GM12892 (cell line): ENCODE measurements at regions not wholly inside any gene's neighbourhood (a gene's known extent, or its start where the extent isn't known, plus 50 kb on each side); places are given as distances from the start of the nearest gene placed in this dataset.

Experiments
- DNase-seq: peaks from one replicate; pipeline ENCODE4 v3.0.0; 2011; ENCODE audit not compliant: insufficient read length
- FAIRE-seq: peaks from 2 replicates; lab custom pipeline; 2011; peaks lifted over from hg19 to GRCh38; lab: Jason Lieb, UNC
- POLR2A ChIP-seq: IDR thresholded peaks from 2 replicates; pipeline ENCODE4 v1.6.1; 2011; ENCODE audit warnings: low read depth, low read length, control low read depth
- POLR2AphosphoS5 ChIP-seq: IDR thresholded peaks from 2 replicates; pipeline ENCODE4 v1.6.1; 2011; ENCODE audit warnings: low read depth, low read length, control low read depth
- TAF1 ChIP-seq: IDR thresholded peaks from 2 replicates; pipeline ENCODE4 v1.6.1; 2011; ENCODE audit warnings: low read depth, mild to moderate bottlenecking, control low read depth, low read length, borderline replicate concordance

DNA sequence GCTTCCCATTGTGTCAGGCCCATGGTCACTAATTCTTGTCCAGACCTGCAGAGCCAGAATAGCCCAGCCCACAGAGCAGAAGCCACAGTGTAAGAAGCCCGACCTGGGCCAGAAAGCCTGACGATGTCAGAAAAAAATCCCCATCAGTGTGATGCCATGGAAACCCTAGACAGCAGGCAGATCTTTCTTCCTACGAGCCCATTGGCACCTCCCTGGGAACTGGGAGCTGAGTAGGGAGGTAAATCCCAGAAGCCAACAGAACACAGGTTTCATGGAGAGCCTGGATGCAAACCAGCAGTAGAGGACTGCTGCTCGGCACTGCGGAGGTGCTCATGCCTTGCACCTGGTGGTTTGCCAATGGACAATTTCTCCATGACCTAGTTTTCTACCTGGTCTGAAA is 82.2 kb upstream of the SLC22A16 start:
- TF ChIP-seq POLR2AphosphoS5 (no peak), POLR2A (no peak), TAF1 (no peak)
- no peak for DNase-seq
- no peak for FAIRE-seq

DNA sequence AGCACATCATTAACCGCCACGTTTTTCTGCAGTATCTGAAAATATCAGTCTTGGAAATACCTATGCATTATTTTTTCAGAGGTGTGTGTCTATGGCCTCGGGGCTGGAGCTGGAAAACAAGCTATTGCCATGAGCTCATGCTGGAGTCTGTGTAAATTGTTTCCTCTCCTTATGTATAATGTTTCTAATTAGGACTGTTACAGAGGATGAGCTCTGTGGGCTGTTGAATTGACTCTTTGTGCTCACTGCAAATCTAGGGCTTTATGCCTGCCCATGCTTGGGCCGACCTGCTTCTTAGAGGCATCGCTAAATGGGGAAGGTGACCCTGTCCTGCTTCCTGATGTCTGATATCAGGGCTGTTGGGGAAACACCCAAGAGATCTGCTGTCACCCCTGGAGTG is 80.8 kb upstream of the SLC22A16 start:
- TF ChIP-seq POLR2AphosphoS5 (no peak), POLR2A (no peak), TAF1 (no peak)
- no peak for DNase-seq
- FAIRE-seq: no peak

DNA sequence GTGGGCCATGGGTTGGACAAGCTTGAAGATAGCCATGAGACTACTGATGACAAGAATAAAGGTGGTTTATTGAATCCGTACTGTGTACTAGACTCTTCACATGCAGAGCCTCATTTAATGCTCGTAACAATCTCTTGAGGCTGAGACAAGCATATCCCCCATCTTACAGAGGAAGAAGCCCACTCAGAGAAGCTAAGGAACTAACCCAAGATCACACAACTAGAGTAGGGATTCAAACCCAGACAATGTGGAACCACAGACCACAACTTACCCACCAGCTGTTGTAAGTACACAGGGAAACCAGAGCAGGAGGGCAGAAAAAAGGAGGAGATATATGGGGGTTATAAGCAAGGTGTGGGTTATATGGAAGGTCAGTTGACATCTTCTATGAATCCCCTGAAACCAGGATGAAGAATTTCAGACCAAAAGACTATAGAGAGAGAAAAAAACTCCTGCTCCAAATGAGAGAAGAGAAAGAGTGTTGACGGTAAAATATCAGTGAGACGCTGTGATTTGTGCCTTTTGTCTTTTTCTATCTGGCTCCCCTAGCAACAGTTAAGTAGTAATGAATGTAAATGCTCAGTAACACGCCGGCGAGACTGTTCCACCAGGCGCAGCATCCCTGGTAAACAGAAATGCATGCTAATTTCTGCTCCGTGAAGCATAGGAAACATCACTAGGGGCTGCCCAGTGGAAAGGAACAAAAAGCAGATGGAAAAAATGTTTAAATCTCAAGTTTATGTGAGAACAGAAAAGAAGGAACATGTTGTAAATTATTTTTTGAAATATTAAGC is 80.1 kb upstream of the SLC22A16 start:
- no peak for TF ChIP-seq POLR2A
- TF ChIP-seq POLR2AphosphoS5: no peak
- no peak for FAIRE-seq
- no peak for DNase-seq

DNA sequence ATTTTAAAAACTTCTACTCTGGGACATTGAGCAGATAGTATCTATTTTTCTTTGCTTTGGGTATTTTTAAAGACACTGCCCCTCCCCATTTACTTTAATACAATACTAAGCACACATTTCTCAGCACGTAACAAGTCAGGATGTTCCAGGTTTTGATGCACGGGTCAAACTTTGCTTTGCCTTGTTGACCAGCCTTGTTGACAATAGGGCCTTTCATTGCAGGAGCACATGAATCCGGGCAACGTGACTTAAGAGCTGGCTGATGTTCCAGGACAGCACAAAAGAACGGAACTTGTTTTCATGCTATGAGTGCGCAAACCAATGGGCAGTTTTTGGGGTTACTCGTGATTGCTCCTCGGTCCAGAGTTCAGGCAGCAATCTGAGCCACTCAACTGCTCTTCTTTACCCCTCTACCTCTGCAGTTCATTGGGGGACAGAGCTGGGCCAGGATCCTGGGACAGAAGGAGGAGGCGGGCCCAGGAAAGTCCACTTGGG is 78.6 kb upstream of the SLC22A16 start:
- TF ChIP-seq POLR2AphosphoS5 (no peak), TAF1 (no peak), POLR2A (no peak)
- FAIRE-seq (no peak), DNase-seq (no peak)

DNA sequence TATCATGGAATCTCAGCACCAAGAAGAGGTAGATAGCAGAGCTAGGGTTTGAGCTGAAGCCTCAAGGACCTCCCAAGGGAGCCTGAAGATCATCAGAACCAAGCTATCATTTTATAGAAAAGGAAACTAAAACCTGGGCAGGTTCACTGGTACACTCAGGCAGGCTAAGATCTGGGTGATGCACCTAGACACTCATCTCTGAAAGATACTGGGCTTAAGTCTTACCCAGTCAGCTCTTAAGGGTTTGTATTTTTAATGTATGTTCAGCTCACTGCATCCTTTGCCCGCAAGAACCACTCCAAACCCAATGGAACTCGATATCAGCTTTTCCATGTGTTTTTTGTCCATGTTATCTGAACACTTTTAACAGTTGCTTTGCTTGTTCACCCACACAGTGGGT is 78.0 kb upstream of the SLC22A16 start:
- DNase-seq (no peak), FAIRE-seq (no peak)
- TF ChIP-seq POLR2AphosphoS5 (no peak), POLR2A (no peak), TAF1 (no peak)

DNA sequence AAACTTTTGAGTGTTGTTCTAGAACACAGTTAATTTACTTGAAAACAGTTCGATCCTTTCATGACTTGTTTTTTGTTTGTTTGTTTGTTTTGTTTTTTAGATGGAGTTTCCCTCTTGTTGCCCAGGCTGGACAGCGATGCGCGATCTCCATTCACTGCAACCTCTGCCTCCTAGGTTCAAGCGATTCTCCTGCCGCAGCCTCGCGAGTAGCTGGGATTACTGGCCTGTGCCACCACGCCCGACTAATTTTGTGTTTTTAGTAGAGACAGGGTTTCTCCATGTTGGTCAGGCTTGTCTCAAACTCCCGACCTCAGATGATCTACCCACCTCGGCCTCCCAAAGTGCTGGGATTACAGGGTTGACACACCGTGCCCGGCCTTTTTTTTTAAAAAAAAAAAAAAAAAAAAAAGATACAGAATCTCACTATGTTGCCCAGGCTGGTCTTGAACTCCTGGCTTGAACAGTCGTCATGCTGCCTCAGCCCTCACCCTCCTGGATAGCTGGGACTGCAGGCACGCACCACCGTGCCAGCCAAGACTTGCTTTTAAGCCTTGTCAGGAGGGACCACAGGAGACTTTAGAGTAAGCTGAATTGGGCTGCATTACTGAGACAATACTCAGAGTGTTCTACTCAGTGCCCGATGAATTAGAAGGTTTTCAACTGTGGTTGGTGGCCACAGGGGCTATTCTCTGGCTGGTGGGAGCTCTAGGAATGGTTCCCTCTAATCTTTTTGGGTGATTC is 76.7 kb upstream of the SLC22A16 start:
- no peak for DNase-seq
- no peak for TF ChIP-seq POLR2AphosphoS5
- no peak for TF ChIP-seq TAF1
- TF ChIP-seq POLR2A: no peak
- no peak for FAIRE-seq

DNA sequence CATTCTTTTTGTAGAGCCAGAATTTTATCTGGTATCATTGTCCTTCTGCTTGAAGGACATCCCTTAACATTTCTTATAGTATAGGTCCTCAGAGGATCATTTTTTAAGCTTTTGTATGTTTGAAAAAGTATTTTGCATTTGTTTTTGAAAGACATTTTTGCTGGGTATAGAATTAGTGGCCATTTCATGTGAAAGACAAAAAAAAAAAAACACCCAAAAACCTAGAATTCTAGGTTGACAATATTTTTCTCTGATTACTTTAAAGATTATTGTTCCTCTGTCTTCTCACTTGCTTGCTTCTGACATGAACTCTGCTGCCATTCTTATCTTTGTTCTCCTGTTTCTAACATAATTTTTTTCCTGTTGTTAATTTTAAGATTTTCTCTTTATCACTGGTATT is 75.7 kb upstream of the SLC22A16 start:
- TF ChIP-seq POLR2AphosphoS5 (no peak), POLR2A (no peak), TAF1 (no peak)
- FAIRE-seq: no peak
- no peak for DNase-seq

DNA sequence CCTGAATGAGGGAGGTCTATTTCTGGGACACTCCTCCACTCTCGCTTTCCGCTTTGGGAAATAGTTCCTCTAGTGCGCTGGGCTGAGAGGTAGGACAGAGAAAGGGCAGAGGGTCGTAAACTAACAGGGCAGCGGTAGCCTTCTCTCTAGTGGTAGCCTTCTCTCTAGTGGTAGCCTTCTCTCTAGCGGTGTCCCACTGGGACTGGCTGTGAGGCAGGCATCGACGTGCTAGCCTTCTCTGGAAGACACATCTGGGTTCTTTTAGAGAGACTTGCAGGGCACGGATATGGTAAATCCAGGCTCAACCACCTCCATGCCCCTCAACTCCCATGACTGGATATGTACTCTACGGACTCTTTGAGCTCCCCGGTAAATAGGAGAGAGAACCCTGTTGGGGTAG is 74.7 kb upstream of the SLC22A16 start:
- no peak for FAIRE-seq
- TF ChIP-seq POLR2AphosphoS5 (no peak), POLR2A (no peak), TAF1 (no peak)

DNA sequence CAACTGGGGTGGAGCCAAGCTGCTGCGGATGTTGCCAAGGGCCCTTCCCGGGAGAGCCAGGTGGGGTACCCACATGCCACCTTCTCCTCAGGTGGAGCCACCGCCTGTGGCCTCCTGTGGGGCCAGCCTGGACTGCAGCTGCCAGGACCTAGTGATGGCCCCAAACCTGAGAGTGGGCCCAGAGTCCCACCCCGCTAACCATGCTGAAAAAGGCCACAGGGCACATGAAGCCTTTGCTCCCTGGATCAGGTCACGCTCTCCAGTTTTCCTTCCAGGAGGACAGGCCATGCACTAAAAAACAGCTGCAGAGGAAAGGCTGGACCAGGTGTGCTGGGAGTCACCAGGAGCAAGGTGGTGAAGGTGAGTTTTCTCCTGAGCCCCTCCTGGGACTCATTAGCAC is 73.9 kb upstream of the SLC22A16 start:
- DNase-seq: no peak
- TF ChIP-seq POLR2A (no peak), TAF1 (no peak), POLR2AphosphoS5 (no peak)
- FAIRE-seq: no peak

More for the DNA sequence above, 74.7 kb upstream of the SLC22A16 start:
- no peak for DNase-seq

DNA sequence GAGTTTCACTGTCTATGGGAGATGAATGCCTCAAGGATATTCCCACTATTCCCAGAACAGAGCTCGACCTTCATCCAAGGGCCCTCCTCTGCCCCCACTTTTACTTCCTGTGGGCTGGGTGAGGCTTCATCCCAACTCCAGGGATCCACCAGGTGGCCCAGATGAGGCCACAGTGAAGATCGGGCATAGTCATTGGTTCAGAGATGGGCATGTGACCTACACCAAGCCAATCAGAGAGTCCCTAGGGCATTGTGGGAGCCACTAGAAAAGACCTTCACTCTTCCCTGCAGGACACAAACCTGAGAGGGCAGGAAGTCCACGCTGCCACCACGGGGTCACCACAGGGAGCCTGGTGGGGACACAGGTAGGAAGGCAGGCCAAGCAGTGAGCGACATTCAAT is 72.9 kb upstream of the SLC22A16 start:
- DNase-seq (no peak), FAIRE-seq (no peak)
- TF ChIP-seq TAF1 (no peak), POLR2A (no peak), POLR2AphosphoS5 (no peak)

DNA sequence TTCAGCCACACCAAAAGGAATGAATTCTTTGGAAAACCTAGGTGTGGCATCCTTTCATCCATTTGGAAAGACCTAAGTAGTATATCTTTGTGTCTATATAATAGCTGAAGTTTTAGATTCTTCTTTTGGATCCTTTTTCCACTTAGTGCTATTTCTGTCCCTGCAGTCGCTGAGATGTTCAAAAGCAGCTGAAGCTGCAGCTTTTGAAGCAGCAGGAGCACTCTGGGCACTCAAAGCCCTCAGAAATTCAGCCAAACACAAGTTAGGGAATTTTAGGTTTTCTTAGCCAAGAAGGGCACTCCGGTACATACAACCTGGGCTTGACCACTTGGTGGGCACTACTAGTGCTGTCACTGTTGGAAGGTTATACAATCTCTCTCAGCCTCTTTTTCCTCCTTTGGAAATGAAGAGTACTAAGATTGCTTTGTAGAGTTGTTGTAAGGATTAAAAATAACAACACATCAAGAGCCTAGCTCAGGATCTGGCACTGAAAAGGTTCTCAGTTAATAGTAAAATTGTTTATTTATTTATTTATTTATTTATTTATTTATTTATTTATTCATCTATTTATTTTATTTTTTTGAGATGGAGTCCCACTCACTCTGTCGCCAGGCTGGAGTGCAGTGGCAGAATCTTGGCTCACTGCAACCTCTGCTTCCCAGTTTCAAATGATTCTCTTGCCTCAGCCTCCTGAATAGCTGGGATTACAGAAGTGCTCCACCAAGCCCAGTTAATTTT is 71.9 kb upstream of the SLC22A16 start:
- DNase-seq: no peak
- TF ChIP-seq POLR2A (no peak), POLR2AphosphoS5 (no peak), TAF1 (no peak)
- FAIRE-seq: no peak
